NCI-H1105 treated with DMSO at 0.1 percent for 48 hours (cell line): ENCODE measurements at regions not wholly inside any gene's neighbourhood (a gene's known extent, or its start where the extent isn't known, plus 50 kb on each side); places are given as distances from the start of the nearest gene placed in this dataset.

ENCODE experiments used
- DNase-seq: peaks from one replicate; lab custom pipeline; 2025; lab: John Stamatoyannopoulos, UW

- no peak for DNase-seq
Observed at GRCh38 chr4:35963383-35963782, 280.9 kb downstream of the ARAP2 start.

DNA sequence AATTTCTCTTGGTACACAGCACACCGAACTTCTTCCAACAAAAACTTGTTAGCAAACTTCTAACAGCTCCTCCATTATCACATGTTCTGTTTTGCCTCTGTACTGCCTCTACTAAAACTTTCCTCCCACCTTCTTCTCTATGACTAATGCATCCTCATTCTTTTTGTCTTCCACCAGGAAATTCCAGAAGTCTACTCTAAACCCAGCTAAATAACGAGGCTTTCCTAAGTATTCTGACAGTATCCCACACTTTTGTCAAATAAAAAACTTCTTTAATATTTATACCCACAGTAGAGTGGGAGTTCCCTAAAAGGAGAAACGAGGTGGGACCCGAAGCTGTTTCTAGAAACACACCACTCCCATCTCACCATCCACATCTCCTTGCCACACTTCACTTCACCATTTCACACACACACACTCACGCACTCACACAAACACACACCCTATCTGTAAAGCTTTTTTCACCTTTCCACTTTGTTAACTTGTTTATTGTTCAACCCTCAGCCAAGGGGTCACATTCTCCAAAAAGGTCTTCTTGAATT, 280.3 kb downstream of the ARAP2 start:
- DNase-seq = no peak

DNA sequence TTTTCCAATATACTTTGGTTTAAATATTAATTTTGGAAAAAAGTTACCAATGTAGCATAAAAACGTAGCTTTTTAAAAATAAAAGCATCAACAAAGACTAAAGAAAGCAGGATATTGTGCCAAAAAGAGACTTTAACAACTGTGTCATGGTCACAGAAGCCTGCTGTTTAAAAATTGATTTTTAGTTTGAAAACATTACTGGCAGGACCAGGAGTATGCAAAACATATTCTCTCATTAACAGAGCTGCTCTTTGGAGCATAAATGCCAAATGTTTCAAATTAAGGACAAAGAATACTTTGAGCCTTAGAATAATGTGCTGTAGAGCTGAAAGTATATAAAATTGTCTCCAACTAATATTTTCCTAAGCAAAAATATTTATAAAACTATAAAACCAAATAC, 279.0 kb downstream of the ARAP2 start:
- no peak for DNase-seq

- DNase-seq = no peak
Observed at GRCh38 chr4:35966566-35966965, 277.7 kb downstream of the ARAP2 start.

DNA sequence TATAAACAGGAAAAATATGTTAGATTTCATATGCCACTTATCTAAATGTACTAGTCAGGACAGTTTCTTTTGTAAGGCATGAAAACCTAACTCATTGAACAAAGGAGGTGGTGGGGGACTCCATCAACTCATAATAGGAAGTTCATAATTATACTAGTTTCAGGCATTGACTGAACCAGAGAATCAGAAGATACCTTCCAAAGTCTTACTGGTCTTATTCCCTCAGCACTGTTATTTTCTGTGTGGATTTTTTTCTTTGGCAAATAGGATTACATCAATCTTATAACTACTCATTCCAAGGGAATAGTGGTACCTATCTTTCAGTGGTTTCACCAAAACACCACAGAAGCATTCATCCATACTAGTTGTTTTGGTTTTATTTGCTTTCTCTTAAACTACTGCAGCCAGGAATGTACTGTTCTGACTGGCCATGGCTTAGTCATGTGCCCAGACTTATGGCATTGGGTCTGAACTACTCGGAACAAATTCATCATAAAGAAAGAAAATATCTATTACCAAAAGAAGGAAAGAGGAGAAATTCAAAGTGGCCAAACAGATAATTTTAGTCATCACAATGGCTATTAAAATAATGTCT, 273.9 kb downstream of the ARAP2 start:
- no peak for DNase-seq

GRCh38 chr4:35972814-35973213, 271.5 kb downstream of the ARAP2 start:
- DNase-seq = no peak

DNA sequence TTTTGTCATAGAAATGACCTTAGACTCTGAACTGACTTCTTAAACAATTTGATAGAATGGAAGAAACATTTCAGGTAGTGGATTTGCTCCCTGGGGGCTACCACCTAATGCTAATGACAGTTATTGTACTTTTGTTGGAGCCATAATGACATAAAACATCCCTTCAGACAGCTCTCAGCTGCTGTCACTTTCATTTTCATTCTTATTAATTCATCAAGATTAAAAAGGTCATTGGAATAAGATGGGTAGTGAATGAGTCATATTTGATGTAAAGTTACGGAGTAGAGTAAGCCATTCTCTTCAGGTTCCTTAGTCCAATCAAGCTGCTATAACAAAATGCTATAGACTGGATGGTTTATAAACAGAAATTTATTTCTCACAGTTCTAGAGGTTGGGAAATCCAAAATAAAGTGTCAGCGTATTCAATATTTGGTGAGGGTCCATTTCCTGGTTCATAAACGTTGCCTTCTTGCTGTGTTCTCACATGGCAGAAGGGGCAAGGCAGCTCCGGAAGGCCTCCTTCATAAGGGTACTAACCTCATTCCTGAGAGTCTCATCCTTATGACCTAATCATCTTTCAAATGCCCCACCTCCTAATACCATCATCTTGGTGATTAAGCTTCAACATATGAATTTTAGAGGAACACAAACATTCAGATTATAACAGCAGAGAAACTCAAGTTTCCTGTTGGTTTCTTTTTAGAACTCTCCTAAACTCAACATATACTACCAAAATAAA, 268.5 kb downstream of the ARAP2 start:
- DNase-seq = no peak

GRCh38 chr4:35978551-35978950, 265.8 kb downstream of the ARAP2 start:
- DNase-seq = no peak

DNA sequence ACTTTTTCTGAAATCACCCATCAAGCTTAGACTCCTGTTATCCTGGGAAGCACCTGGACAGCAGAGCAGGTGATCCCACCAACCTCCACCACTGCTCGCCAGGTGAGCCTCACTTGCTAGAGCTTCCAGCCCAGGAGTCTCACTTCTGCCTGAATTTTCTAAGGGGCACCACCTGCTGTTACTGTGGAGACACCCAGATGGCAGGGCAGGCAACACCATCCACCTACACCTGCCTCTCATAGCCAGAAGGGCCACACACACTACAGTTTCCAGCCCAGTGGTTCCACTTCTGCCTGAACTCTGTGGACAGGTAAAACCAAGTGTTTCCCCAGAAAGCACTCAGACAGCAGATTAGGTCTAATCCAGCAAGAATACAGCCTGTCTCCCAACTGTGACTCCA, 262.0 kb downstream of the ARAP2 start:
- no peak for DNase-seq

- DNase-seq = no peak
Observed at GRCh38 chr4:35986537-35986936, 257.8 kb downstream of the ARAP2 start.

GRCh38 chr4:35993606-35994005, 250.7 kb downstream of the ARAP2 start:
- no peak for DNase-seq

DNA sequence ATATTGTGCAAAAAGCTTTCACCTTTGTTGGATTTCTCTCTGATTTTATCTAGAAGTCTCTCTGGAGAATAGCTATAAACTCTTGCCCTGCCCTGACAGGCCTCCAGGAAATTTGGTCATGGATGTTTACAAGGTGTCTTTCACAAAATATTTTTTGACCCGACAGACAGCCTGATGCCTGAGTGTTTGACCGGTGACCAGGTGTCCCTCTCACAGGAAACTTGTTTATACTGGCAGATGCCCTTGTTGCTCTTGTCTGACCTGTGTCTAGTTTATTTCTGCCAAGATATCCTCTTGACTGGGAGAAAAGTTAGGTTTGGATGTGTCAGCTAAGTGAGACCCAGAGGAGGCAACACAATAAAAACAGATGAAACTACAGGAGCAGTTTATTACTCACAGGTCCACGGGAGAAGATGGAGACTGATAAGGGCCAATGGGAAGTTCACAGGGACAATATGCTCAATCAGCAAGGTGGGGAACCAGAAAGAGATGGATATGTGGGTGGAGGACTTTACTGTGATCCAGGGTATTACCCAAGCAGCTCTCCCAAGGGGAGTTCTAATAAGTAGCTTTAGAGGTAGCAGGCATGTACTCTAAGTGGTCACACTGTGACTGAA, 243.3 kb downstream of the ARAP2 start:
- DNase-seq = no peak

DNA sequence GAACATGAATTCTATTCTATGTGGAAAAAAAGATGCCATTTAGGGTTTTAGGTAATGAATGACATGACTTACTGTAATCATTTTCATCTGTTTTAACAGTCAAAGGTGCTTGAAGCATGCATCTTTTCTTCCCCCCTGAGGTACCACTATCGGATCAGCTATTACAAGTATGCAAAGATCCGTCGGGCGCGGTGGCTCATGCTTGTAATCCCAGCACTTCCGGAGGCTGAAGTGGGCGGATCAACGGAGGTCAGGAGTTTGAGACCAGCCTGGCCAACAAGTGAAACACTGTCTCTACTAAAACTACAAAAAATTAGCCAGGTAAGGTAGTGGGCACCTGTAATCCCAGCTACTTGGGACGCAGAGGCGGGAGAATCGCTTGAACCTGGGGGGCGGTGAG, 241.3 kb downstream of the ARAP2 start:
- no peak for DNase-seq

GRCh38 chr4:36004204-36004851, 240.0 kb downstream of the ARAP2 start:
- DNase-seq = no peak

DNA sequence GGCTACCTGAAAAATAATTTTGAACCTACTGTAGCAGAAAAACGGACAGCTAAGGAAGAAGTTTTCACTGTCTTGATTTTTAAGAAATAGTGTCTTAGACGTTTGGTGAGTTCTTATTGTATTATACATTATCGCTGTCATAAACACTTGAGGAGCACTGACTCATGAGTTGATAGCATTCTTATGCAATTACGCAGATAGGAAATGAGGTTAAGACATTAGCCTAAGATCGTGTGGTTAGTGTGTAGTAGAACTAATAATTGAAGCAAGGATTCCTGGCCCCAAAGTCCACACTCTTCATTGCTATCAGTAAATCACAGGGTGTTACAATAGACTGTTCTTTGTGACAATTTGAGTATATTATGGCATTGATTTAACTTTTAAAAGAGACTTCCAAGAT, 238.1 kb downstream of the ARAP2 start:
- no peak for DNase-seq

DNA sequence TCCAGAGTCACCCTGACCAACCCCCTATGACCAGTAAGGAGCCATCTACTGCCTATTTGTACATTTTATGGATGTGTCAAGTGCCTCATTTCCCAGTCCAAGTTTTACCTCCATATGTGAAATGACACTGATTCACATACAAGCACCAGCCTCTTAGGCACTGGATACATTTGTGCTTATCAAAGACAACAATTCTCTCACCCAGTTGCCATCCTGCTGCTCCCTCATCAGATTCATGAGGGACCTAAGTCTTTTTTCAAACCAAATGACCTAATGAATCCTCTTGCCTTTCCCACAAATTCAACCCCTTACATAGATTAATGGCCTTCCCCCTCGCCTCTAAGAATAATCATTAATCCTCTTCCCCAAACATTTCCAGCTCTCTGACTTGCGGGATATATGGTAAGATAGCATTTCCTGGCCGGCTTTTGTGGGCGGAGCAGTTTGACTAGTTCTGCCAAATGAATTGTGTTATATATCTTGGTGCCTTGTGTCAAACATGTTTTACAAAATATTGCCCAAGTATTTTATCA, 233.9 kb downstream of the ARAP2 start:
- DNase-seq = no peak

GRCh38 chr4:36011381-36011780, 232.9 kb downstream of the ARAP2 start:
- DNase-seq = no peak

DNA sequence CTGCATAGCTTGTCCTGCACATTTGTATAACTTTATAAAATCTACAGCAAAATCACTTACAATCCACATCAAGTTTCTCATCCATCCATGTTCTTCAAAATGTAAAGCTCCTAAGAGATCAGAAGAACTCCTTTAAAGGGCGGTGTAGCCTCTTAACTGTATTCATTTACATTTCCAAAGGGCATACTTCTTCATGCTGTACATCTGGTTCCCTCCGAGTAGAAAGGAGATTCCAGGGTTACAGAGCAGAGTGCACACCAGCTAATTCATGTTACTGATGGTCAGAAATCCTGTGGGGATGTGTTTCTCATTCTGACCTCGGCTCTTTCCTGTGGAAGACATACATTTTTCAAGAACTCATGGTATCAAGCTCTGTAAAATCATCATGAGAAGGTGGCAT, 231.8 kb downstream of the ARAP2 start:
- no peak for DNase-seq

DNA sequence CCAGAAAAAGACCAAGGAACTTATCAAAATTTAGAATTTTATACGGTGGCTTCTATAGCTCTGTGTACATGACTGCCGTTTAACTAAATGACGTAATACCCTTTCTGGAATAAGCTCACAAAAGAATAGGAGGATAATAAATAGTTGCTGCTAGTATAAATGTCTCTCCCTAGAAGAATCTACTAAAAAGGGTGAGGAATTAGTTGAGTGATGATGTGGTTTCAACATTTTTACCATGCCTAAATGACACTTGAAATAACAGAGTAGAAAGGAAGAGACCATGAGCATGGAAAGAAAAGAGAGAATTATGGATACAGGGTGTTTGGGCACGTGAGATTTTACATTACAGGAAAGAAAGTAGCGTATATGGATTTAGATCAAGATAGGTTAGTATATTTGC, 231.1 kb downstream of the ARAP2 start:
- DNase-seq = no peak
